H1 (cell line): ENCODE measurements at regions not wholly inside any gene's neighbourhood (a gene's known extent, or its start where the extent isn't known, plus 50 kb on each side); places are given as distances from the start of the nearest gene placed in this dataset.

Source experiments
- CTCF ChIA-PET: fragments of 300-600 bp; sonication (Branson Sonifier 250); formaldehyde crosslinking; loops from one replicate; lab custom pipeline; 2021; ENCODE audit not compliant: partially characterized antibody; lab: Charles Lee
- POLR2A ChIA-PET: fragments of 300-600 bp; sonication (Branson Sonifier 250); formaldehyde crosslinking; loops from one replicate; lab custom pipeline; 2021; ENCODE audit warnings: inconsistent platforms; ENCODE audit not compliant: partially characterized antibody; lab: Charles Lee
- DNase-seq, 2 experiments: peaks; one replicate each; pipeline versions ENCODE4 v3.0.0 to v3.0.0-alpha.2; 2010 to 2022; ENCODE audit warnings: low spot score in 2 of 2, low read depth in 1 of 2, mixed read lengths in 1 of 2
- FAIRE-seq: peaks from 2 replicates; lab custom pipeline; 2011; peaks lifted over from hg19 to GRCh38; lab: Jason Lieb, UNC
- H2AFZ ChIP-seq: 2 replicates; pipeline ENCODE4 v1.8.1; 2012; ENCODE audit warnings: low read length, inconsistent platforms
- H2AK5ac ChIP-seq: 2 replicates; pipeline ENCODE4 v1.6.1; 2013; ENCODE audit warnings: low read depth, low read length
- H2BK120ac ChIP-seq: replicated peaks from 2 replicates; pipeline ENCODE3; 2013; ENCODE audit warnings: low read depth, low read length, inconsistent platforms
- H2BK12ac ChIP-seq: 2 replicates; pipeline ENCODE4 v1.6.1; 2013; ENCODE audit warnings: low read depth, low read length
- H2BK15ac ChIP-seq: 2 replicates; pipeline ENCODE4 v1.6.1; 2013; ENCODE audit warnings: low read length
- H2BK20ac ChIP-seq: 2 replicates; pipeline ENCODE4 v1.6.1; 2013; ENCODE audit warnings: low read length
- H2BK5ac ChIP-seq: 2 replicates; pipeline ENCODE4 v1.6.1; 2013; ENCODE audit warnings: low read depth, low read length
- H3K14ac ChIP-seq: 2 replicates; pipeline ENCODE4 v1.6.1; 2013; ENCODE audit warnings: inconsistent platforms; ENCODE audit not compliant: insufficient read length
- H3K18ac ChIP-seq: 2 replicates; pipeline ENCODE4 v1.6.1; 2013; ENCODE audit warnings: low read length; ENCODE audit errors: extremely low read depth
- H3K23ac ChIP-seq: 2 replicates; pipeline ENCODE4 v1.6.1; 2013; ENCODE audit warnings: inconsistent platforms; ENCODE audit not compliant: insufficient read length
- H3K23me2 ChIP-seq: 2 replicates; pipeline ENCODE4 v1.6.1; 2013; ENCODE audit warnings: low read depth, low read length
- H3K27ac ChIP-seq: 2 replicates; pipeline ENCODE4 v1.6.1; 2011; ENCODE audit warnings: low read depth, low read length, inconsistent platforms
- H3K27me3 ChIP-seq, 4 experiments: replicated peaks in 1 of 4; 1 replicate in 1 of 4; 2 replicates in 3 of 4; pipeline versions ENCODE4 v1.6.1 to v1.8.1; 2011 to 2013; ENCODE audit warnings: low read length in 3 of 4, mild to moderate bottlenecking in 3 of 4, inconsistent platforms in 2 of 4, mixed read lengths in 2 of 4, moderate library complexity in 1 of 4; ENCODE audit not compliant: control insufficient read depth in 3 of 4, insufficient read depth in 3 of 4; ENCODE audit errors: extremely low read depth in 1 of 4
- H3K36me3 ChIP-seq, 4 experiments: 2 replicates each; pipeline versions ENCODE4 v1.6.1 to v1.8.1; 2011 to 2013; ENCODE audit warnings: mild to moderate bottlenecking in 4 of 4, low read length in 3 of 4, moderate library complexity in 2 of 4, control low read depth in 1 of 4, inconsistent platforms in 1 of 4; ENCODE audit not compliant: insufficient read depth in 4 of 4, control insufficient read depth in 2 of 4
- H3K4ac ChIP-seq: replicated peaks from 2 replicates; pipeline ENCODE3; 2013; ENCODE audit warnings: low read length, low read depth, mixed read lengths, inconsistent platforms; ENCODE audit not compliant: insufficient read length
- H3K4me1 ChIP-seq, 4 experiments: replicated peaks in 1 of 4; 1 replicate in 1 of 4; 2 replicates in 3 of 4; pipeline versions ENCODE4 v1.6.1 to v1.8.1; 2011 to 2013; ENCODE audit warnings: low read length in 3 of 4, inconsistent platforms in 2 of 4, mixed read lengths in 1 of 4; ENCODE audit not compliant: insufficient read depth in 4 of 4, control insufficient read depth in 3 of 4
- H3K4me2 ChIP-seq, 2 experiments: 2 replicates each; pipeline versions ENCODE4 v1.6.1 to v1.8.1; 2011 to 2013; ENCODE audit warnings: low read depth in 2 of 2, low read length in 2 of 2, control low read depth in 1 of 2, inconsistent platforms in 1 of 2, mild to moderate bottlenecking in 1 of 2; ENCODE audit not compliant: insufficient read depth in 1 of 2
- H3K4me3 ChIP-seq, 4 experiments: fragments of 200-600, 300-600 bp in 1 of 4; sonication (generic), shearing (Covaris generic), sonication (Bioruptor Twin) in 1 of 4; 2 replicates each; pipeline versions ENCODE4 v1.5.1 to v1.8.1; 2011 to 2016; ENCODE audit warnings: low read length in 4 of 4, low read depth in 3 of 4, control low read depth in 2 of 4, inconsistent platforms in 2 of 4, mild to moderate bottlenecking in 2 of 4, mixed read lengths in 1 of 4, moderate library complexity in 1 of 4; ENCODE audit not compliant: insufficient read depth in 2 of 4; ENCODE audit errors: extremely low read depth in 1 of 4
- H3K56ac ChIP-seq: replicated peaks from 2 replicates; pipeline ENCODE3; 2013; ENCODE audit warnings: low read depth, mild to moderate bottlenecking, mixed read lengths, low read length, inconsistent platforms; ENCODE audit not compliant: insufficient read length
- H3K79me1 ChIP-seq: 2 replicates; pipeline ENCODE4 v1.6.1; 2013; ENCODE audit warnings: low read depth, low read length, control low read depth
- H3K79me2 ChIP-seq, 2 experiments: 2 replicates each; pipeline versions ENCODE4 v1.6.1 to v1.8.1; 2012 to 2013; ENCODE audit warnings: low read length in 2 of 2, mild to moderate bottlenecking in 2 of 2, inconsistent platforms in 1 of 2; ENCODE audit not compliant: insufficient read depth in 2 of 2, control insufficient read depth in 1 of 2
- H3K9ac ChIP-seq, 4 experiments: replicated peaks in 1 of 4; 1 replicate in 1 of 4; 2 replicates in 3 of 4; pipeline versions ENCODE4 v1.6.1 to v1.8.1; 2011 to 2013; ENCODE audit warnings: low read depth in 3 of 4, low read length in 3 of 4, control low read depth in 2 of 4, mild to moderate bottlenecking in 2 of 4, moderate library complexity in 2 of 4, inconsistent platforms in 1 of 4; ENCODE audit errors: extremely low read depth in 1 of 4
- H3K9me3 ChIP-seq, 2 experiments: 2 replicates each; pipeline versions ENCODE4 v1.6.1 to v1.8.1; 2012 to 2013; ENCODE audit warnings: mild to moderate bottlenecking in 2 of 2, moderate library complexity in 2 of 2, control low read depth in 1 of 2, inconsistent platforms in 1 of 2, low read depth in 1 of 2, low read length in 1 of 2, mixed read lengths in 1 of 2; ENCODE audit not compliant: insufficient read depth in 2 of 2
- H4K20me1 ChIP-seq, 2 experiments: replicated peaks in 1 of 2; 2 replicates each; pipeline versions ENCODE3 to v1.8.1; 2011 to 2013; ENCODE audit warnings: inconsistent platforms in 2 of 2, low read length in 2 of 2, mild to moderate bottlenecking in 1 of 2; ENCODE audit not compliant: insufficient read depth in 2 of 2, control insufficient read depth in 1 of 2
- H4K5ac ChIP-seq: 2 replicates; pipeline ENCODE4 v1.6.1; 2013; ENCODE audit warnings: low read length, low read depth, mixed read lengths, inconsistent platforms; ENCODE audit not compliant: insufficient read length
- H4K8ac ChIP-seq: 2 replicates; pipeline ENCODE4 v1.8.0; 2013; ENCODE audit warnings: mild to moderate bottlenecking, moderate library complexity, low read length, inconsistent platforms; ENCODE audit not compliant: insufficient read depth; ENCODE audit errors: extremely low read depth
- H4K91ac ChIP-seq: replicated peaks from 2 replicates; pipeline ENCODE3; 2013; ENCODE audit warnings: low read length, mixed read lengths, inconsistent platforms; ENCODE audit not compliant: insufficient read length
- CBX5 ChIP-seq: fragments of 300-800, 300-1000 bp; sonication (generic); IDR thresholded peaks from 2 replicates; pipeline ENCODE4 v1.7.1; 2016; ENCODE audit warnings: antibody characterized with exemption, low read length, low read depth
- CEBPB ChIP-seq: IDR thresholded peaks from 2 replicates; pipeline ENCODE4 v1.6.1; 2012; ENCODE audit warnings: low read depth, low read length
- CHD2 ChIP-seq: IDR thresholded peaks from 2 replicates; pipeline ENCODE4 v1.6.1; 2012; ENCODE audit warnings: low read length, improper control_type of control experiment
- CTBP2 ChIP-seq: IDR thresholded peaks from 2 replicates; pipeline ENCODE4 v1.7.0; 2011; ENCODE audit warnings: borderline replicate concordance, mild to moderate bottlenecking, moderate library complexity, mixed read lengths, low read length; ENCODE audit not compliant: insufficient read depth, insufficient read length
- KDM4A ChIP-seq: IDR thresholded peaks from one replicate; pipeline ENCODE4 v1.7.1; 2012; ENCODE audit warnings: low read depth, mild to moderate bottlenecking, moderate library complexity, low read length, inconsistent platforms; ENCODE audit not compliant: severe bottlenecking
- NRF1 ChIP-seq: IDR thresholded peaks from 2 replicates; pipeline ENCODE4 v1.6.1; 2011; ENCODE audit warnings: mild to moderate bottlenecking, low read depth, low read length, improper control_type of control experiment
- RXRA ChIP-seq: IDR thresholded peaks from 2 replicates; pipeline ENCODE4 v1.6.1; 2011; ENCODE audit warnings: low read depth, mild to moderate bottlenecking, low read length, moderate library complexity; ENCODE audit not compliant: insufficient read depth
- SIN3A ChIP-seq, 2 experiments: IDR thresholded peaks in 1 of 2; conservative IDR thresholded peaks in 1 of 2; 2 replicates each; pipeline ENCODE4 v1.6.1; 2011 to 2012; ENCODE audit warnings: low read length in 2 of 2, improper control_type of control experiment in 1 of 2, low read depth in 1 of 2, mild to moderate bottlenecking in 1 of 2
- SIRT6 ChIP-seq: IDR thresholded peaks from one replicate; pipeline ENCODE4 v1.7.1; 2012; ENCODE audit warnings: low read length, inconsistent platforms
- SP2 ChIP-seq: IDR thresholded peaks from 2 replicates; pipeline ENCODE4 v1.6.1; 2012; ENCODE audit warnings: mild to moderate bottlenecking, low read length, inconsistent platforms
- SUZ12 ChIP-seq: fragments of 200-600 bp; sonication (generic); IDR thresholded peaks from 2 replicates; pipeline ENCODE4 v1.6.1; 2012; ENCODE audit warnings: mild to moderate bottlenecking, inconsistent platforms, low read length, moderate library complexity, mixed read lengths
- TEAD4 ChIP-seq: IDR thresholded peaks from 2 replicates; pipeline ENCODE4 v1.6.1; 2012; ENCODE audit warnings: low read depth, low read length, inconsistent platforms, mixed read lengths
- WGBS, 2 experiments: shearing (Covaris generic) in 1 of 2; methylation state at CpG; one replicate each; pipeline versions ENCODE4 v1.1.6 to v1.1.7; 2013 to 2015; ENCODE audit warnings: low lambda C conversion rate in 2 of 2, mixed read lengths in 2 of 2, inconsistent platforms in 1 of 2, low coverage in 1 of 2, missing lambda C conversion rate in 1 of 2; ENCODE audit not compliant: insufficient replicate concordance in 2 of 2, insufficient coverage in 1 of 2, insufficient read length in 1 of 2; ENCODE audit errors: extremely low coverage in 1 of 2, missing lambda C conversion rate in 1 of 2; 5-methylcytosine and 5-hydroxymethylcytosine counted together
- TF ChIP-seq, protein P1 (sequence below): IDR thresholded peaks from 2 replicates; pipeline ENCODE4 v1.6.1; 2011; ENCODE audit warnings: low read depth, mild to moderate bottlenecking, low read length; ENCODE audit not compliant: insufficient read depth
- TF ChIP-seq, protein P2 (sequence below): IDR thresholded peaks from 2 replicates; pipeline ENCODE4 v1.6.1; 2011; ENCODE audit warnings: low read length, improper control_type of control experiment

DNA sequence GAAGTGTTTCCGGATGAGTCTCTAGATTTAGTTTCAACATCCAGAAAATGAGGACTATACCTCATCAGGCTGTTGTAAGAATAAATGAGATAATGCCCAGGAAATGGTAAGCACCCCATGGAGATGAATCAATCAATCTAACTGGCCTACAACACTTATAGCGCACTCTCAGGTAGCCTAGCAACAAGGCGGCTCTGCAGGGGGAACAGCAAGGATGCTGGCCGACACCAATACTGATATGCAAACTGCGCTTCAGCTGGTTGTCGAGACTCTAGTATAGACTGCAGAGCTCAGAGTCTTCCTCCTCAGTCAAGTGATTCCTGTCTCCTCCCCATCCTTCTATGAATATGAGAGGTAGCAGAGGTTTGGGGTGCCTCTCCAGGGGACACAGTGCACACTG lies 218.8 kb upstream of the WWC1 start:
- Histone ChIP-seq H3K4me3 (no peak overlapping the region), H3K56ac (no peak overlapping the region), H2AK5ac (no peak overlapping the region), H3K27ac (no peak overlapping the region), H3K23ac (no peak overlapping the region), H2BK5ac (no peak overlapping the region), H4K5ac (no peak overlapping the region), H3K23me2 (no peaks in the 10 kb centered on the region), H2BK12ac (no peak overlapping the region), H3K14ac (no peak overlapping the region), H2BK20ac (no peak overlapping the region), H4K91ac (no peak overlapping the region), H3K79me1 (no peaks in the 10 kb centered on the region), H3K4me2 (no peak overlapping the region), H2AFZ (no peak overlapping the region), H3K36me3 (no peaks in the 10 kb centered on the region), H3K9me3 (no peaks in the 10 kb centered on the region), H2BK15ac (no peak overlapping the region), H4K20me1 (no peaks in the 10 kb centered on the region), H3K4me1 (no peaks in the 10 kb centered on the region), H3K4ac (no peak overlapping the region), H3K9ac (no peak overlapping the region), H2BK120ac (no peak overlapping the region), H3K27me3 (no peaks in the 10 kb centered on the region), H3K18ac (no peak overlapping the region), H3K79me2 (no peaks in the 10 kb centered on the region), H4K8ac (no peak overlapping the region)
- 91% methylated on average over 6 of the region's 6 CpGs; no CpG with 5 or more reads in 1 of the 2 experiments for WGBS, 2 experiments
- no peak for FAIRE-seq
- ChIA-PET POLR2A (no interaction called here), CTCF (interaction anchor here (0.5 to 1.9 kb wide), 5 partner anchors 13 to 505 kb away, joined by 3 to 5 read pairs (median 3); no protein-coding TSS in a partner anchor)
- DNase-seq = no peak
- TF ChIP-seq NRF1 (no peak), TEAD4 (no peak), RXRA (no peak), SP2 (no peak), CHD2 (no peak), KDM4A (no peak), SIRT6 (no peak), CEBPB (no peak), CBX5 (no peak), SIN3A (conservative IDR thresholded peaks at IDR 0.05 in 1 of 2, IDR thresholded peaks at IDR 0.05 in 1 of 2; ENCODE audit: low read depth in 1 of 2, low read length in 2 of 2) (no peak), CTBP2 (no peak), SUZ12 (no peak)
- TF ChIP-seq, protein P1, sequence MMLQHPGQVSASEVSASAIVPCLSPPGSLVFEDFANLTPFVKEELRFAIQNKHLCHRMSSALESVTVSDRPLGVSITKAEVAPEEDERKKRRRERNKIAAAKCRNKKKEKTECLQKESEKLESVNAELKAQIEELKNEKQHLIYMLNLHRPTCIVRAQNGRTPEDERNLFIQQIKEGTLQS = no peak
- TF ChIP-seq, protein P2, sequence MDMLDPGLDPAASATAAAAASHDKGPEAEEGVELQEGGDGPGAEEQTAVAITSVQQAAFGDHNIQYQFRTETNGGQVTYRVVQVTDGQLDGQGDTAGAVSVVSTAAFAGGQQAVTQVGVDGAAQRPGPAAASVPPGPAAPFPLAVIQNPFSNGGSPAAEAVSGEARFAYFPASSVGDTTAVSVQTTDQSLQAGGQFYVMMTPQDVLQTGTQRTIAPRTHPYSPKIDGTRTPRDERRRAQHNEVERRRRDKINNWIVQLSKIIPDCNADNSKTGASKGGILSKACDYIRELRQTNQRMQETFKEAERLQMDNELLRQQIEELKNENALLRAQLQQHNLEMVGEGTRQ = no peak
